ENCODE measurements at regions not wholly inside any gene's neighbourhood (a gene's known extent, or its start where the extent isn't known, plus 50 kb on each side); places are given as distances from the start of the nearest gene placed in this dataset.

DNA sequence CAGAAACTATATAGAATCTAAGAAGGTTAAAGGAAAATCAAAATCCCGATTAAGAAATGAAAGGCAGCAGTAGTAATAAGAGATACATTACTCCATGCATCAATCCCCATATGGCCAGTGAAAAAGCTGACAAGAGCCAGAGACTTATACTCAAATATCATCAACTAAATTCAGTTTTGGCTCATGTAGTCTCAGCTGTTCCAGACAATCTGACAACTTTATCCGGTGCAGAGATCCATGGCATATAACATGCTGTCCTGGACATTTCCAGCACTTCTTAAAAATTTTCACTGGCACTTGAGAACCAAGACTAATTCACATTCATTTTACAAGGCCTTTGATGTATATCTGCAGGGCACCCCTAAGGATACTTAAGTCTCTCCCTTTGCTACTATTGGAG, 255.7 kb upstream of the KLHL1 start:
- Histone ChIP-seq H3K27ac (no peak overlapping the region), H3K4me1 (no peaks in the 10 kb centered on the region), H3K4me3 (no peak overlapping the region), H3K27me3 (no peaks in the 10 kb centered on the region), H3K36me3 (no peaks in the 10 kb centered on the region), H3K9me3 (no peaks in the 10 kb centered on the region)
- intact Hi-C loops (cut with DNase I), result no loop called here
- no peak for ATAC-seq
- DNase-seq, result no peak
- TF ChIP-seq CTCF (IDR thresholded peaks at IDR 0.05), result no peak

DNA sequence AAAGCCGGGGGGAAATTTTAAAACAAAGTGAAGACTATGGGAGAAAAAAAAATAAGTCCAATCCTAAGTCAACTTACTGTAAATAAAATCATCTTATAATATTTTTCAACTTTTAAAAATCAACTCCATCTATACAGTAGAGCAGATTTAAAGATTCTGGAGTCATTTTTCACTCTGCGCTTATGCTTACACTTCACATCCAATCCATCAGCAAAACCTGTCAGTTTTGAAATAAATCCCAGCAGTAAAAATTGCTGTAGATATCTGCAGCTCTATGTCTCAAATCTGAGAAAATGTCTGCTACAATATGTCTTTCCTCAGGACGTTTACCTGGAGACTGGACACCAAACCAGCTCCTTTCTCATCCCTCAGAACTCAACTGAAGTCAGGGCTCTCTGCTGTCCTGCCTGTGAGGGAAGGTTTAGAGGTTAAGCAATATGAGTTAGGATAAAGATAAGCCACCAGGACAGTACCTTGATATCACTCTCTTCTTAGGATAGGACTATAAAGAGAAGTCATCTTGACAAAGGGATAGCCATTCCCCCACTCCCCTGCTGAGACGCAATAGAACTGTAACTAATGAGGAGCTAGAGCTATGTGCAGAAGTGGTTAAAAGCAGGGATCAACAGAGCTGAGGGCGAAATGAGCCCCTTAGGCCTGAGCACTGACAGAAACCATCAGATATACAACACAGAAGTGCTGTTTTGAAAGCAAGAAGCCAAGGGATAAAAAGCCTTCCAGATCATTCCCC, 254.7 kb upstream of the KLHL1 start:
- intact Hi-C loops (cut with DNase I), result no loop called here
- no peaks in the 10 kb centered on the region for H3K4me1 ChIP-seq
- no peak for DNase-seq
- no peak overlapping the region for H3K27ac ChIP-seq
- H3K4me3 ChIP-seq, result no peak overlapping the region
- ATAC-seq, result no peak
- no peaks in the 10 kb centered on the region for H3K9me3 ChIP-seq
- TF ChIP-seq CTCF (IDR thresholded peaks at IDR 0.05), result no peak
- H3K27me3 ChIP-seq, result no peaks in the 10 kb centered on the region
- H3K36me3 ChIP-seq, result no peaks in the 10 kb centered on the region

- Histone ChIP-seq H3K36me3 (no peaks in the 10 kb centered on the region), H3K9me3 (no peaks in the 10 kb centered on the region), H3K27ac (no peak overlapping the region), H3K4me1 (no peaks in the 10 kb centered on the region), H3K4me3 (no peak overlapping the region), H3K27me3 (no peaks in the 10 kb centered on the region)
- ATAC-seq, result no peak
- intact Hi-C loops (cut with DNase I), result no loop called here
- no peak for TF ChIP-seq CTCF (IDR thresholded peaks at IDR 0.05)
- no peak for DNase-seq
These were observed 248.8 kb upstream of the KLHL1 start for GRCh38 chr13:70357031-70357430.

- DNase-seq, result no peak
- H3K27me3 ChIP-seq, result no peaks in the 10 kb centered on the region
- H3K4me3 ChIP-seq, result no peak overlapping the region
- no peak overlapping the region for H3K27ac ChIP-seq
- no peaks in the 10 kb centered on the region for H3K9me3 ChIP-seq
- TF ChIP-seq CTCF (IDR thresholded peaks at IDR 0.05), result no peak
- H3K36me3 ChIP-seq, result no peaks in the 10 kb centered on the region
- H3K4me1 ChIP-seq, result no peaks in the 10 kb centered on the region
- intact Hi-C loops (cut with DNase I), result no loop called here
- no peak for ATAC-seq
These were observed 244.8 kb upstream of the KLHL1 start for GRCh38 chr13:70353096-70353495.

DNA sequence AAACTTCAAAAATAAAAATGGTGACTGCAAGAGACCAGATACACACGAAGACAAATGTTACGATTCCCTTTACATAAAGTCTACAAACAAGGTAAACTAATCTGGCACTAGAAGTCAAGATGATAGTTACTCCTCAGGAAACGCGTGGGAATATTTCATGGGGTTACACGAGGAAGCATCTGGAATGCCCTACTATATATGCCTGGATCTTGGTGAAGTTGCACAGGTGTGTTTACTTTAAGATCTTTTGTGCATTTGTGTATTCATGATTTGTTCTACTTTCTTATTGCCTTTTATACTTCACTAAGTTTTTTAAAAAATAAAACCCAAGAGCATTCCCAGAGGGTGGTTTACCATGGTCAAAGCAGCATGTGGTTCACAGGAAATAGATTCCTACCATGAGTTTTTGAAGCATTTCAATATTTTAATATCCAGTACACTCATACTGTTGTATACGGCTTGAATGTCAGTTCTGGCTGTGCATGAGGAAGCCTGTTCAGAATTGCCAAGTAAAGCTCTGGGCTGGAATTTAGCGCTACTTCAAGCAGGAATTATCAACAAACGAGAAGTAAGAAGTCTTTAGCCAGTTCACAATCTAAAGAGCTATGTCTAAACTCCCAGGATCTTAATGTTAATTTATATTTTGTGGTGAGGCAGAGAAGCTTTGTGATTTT, 239.8 kb upstream of the KLHL1 start:
- ATAC-seq, result no peak
- no peaks in the 10 kb centered on the region for H3K36me3 ChIP-seq
- H3K27me3 ChIP-seq, result no peaks in the 10 kb centered on the region
- no peak for DNase-seq
- H3K4me3 ChIP-seq, result no peak overlapping the region
- intact Hi-C loops (cut with DNase I), result no loop called here
- no peak overlapping the region for H3K27ac ChIP-seq
- H3K9me3 ChIP-seq, result no peaks in the 10 kb centered on the region
- no peak for TF ChIP-seq CTCF (IDR thresholded peaks at IDR 0.05)
- no peaks in the 10 kb centered on the region for H3K4me1 ChIP-seq

Data from upper lobe of right lung (tissue), 1 donor.